Neural progenitor cell (in vitro differentiated cells): ENCODE measurements at regions not wholly inside any gene's neighbourhood (a gene's known extent, or its start where the extent isn't known, plus 50 kb on each side); places are given as distances from the start of the nearest gene placed in this dataset.

Source experiments
- CTCF ChIP-seq: fragments of 200-600 bp; sonication (generic); IDR thresholded peaks from 2 replicates; pipeline ENCODE4 v1.5.1; 2017; ENCODE audit warnings: antibody characterized with exemption, mild to moderate bottlenecking
- EZH2 ChIP-seq: fragments of 200-600 bp; sonication (generic); IDR thresholded peaks from 2 replicates; pipeline ENCODE4 v1.6.1; 2017; ENCODE audit warnings: antibody characterized with exemption, mild to moderate bottlenecking, moderate library complexity
- EZH2phosphoT487 ChIP-seq: fragments of 200-600 bp; sonication (generic); IDR thresholded peaks from 2 replicates; pipeline ENCODE4 v1.6.1; 2017; ENCODE audit warnings: antibody characterized with exemption

DNA sequence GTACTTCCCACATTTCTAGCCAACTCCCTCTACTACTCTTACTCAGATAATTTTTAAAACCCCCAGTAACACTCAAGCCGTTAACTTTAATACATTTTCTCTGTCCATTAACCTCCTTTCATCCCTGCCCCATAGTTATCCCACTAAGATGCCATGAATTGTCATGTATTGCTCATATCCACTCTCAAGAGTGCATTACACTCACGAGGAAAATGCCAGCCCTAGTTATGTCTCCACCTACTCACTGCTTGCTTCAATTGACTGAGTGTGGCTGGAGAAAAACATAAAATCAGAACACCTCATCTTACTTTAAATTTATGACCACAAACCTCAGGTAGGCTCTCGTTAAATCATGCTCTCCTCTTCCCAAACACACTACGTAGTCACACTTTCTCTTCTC lies 324.1 kb upstream of the NPSR1 start:
- TF ChIP-seq CTCF, result no peak
- no peak for TF ChIP-seq EZH2
- no peak for TF ChIP-seq EZH2phosphoT487
